Activated CD8-positive, alpha-beta T cell treated with anti-CD3 and anti-CD28 coated beads for 36 hours (primary cell): ENCODE measurements at regions not wholly inside any gene's neighbourhood (a gene's known extent, or its start where the extent isn't known, plus 50 kb on each side); places are given as distances from the start of the nearest gene placed in this dataset.
"Not testable (repeated sequence)": the region's sequence is repeated elsewhere in the genome, so short reads cannot be mapped to it uniquely, and the experiment has no call there.

Experiments used
- ATAC-seq: fragments of 200-7000 bp; cut with Tn5 transposase; one replicate; pipeline ENCODE4 v1.10.0; 2021; ENCODE audit warnings: mild to moderate bottlenecking, moderate library complexity
- CTCF ChIA-PET: fragments of 350-600 bp; sonication (Branson Sonifier 250); formaldehyde crosslinking; loops from one replicate; lab custom pipeline; 2021; ENCODE audit warnings: antibody characterized with exemption; lab: Charles Lee
- POLR2A ChIA-PET: fragments of 350-600 bp; sonication (Branson Sonifier 250); formaldehyde crosslinking; loops from one replicate; lab custom pipeline; 2021; ENCODE audit warnings: antibody characterized with exemption; lab: Charles Lee
- DNase-seq: peaks from one replicate; pipeline ENCODE4 v3.0.0-alpha.2; 2020
- H3K27ac Mint-ChIP-seq: one replicate; pipeline ENCODE4 v1.8.0; 2021; ENCODE audit warnings: mild to moderate bottlenecking, mixed read lengths
- H3K27me3 Mint-ChIP-seq: one replicate; pipeline ENCODE4 v1.8.0; 2021; ENCODE audit warnings: mixed read lengths
- H3K36me3 Mint-ChIP-seq: one replicate; pipeline ENCODE4 v1.8.0; 2021; ENCODE audit warnings: low read depth, mixed read lengths
- H3K4me1 Mint-ChIP-seq: one replicate; pipeline ENCODE4 v1.8.0; 2021; ENCODE audit warnings: low read depth, mixed read lengths
- H3K4me3 Mint-ChIP-seq: one replicate; pipeline ENCODE4 v1.8.0; 2021; ENCODE audit warnings: mild to moderate bottlenecking, moderate library complexity, mixed read lengths
- H3K9me3 Mint-ChIP-seq: one replicate; pipeline ENCODE4 v1.8.0; 2021; ENCODE audit warnings: mixed read lengths
- CTCF ChIP-seq: fragments of 200-600 bp; IDR thresholded peaks from one replicate; pipeline ENCODE4 v1.8.0; 2022; ENCODE audit warnings: antibody characterized with exemption, mild to moderate bottlenecking
- intact Hi-C: fragments of 100-400 bp; cut with micrococcal nuclease; formaldehyde crosslinking; loops from one replicate; pipeline ENCODE4 v1.10.0; 2022

DNA sequence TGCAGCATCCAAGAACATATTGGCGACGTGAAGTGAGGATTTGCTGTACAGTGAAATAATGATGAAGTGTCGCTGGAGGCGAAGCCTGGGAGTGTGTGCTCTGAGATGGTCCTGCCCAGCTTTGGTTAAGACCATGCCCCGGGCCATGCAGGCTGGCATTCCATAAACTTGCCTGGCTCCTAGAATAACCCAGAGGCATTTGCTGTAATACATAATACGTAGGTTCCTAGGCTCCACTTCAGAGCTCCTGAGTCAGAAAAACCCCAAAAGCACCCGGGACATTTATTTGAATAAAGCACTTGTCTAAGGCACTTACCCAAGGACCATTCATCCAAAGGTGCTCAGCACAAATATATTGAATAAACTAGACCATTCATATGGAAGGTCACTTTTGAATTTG is 279.3 kb downstream of the ABCC12 start:
- ChIA-PET POLR2A (no interaction called here), CTCF (no interaction called here)
- Mint-ChIP-seq H3K36me3 (no peaks in the 10 kb centered on the region), H3K27me3 (peaks cover 2% of the 10 kb centered on the region), H3K27ac (no peak overlapping the region), H3K4me3 (no peak overlapping the region), H3K9me3 (no peaks in the 10 kb centered on the region), H3K4me1 (no peaks in the 10 kb centered on the region)
- TF ChIP-seq CTCF = no peak
- no peak for ATAC-seq
- intact Hi-C loops = no loop called here
- DNase-seq = no peak

- TF ChIP-seq CTCF = no peak
- Mint-ChIP-seq H3K4me1 (no peaks in the 10 kb centered on the region), H3K27me3 (peaks cover 2% of the 10 kb centered on the region), H3K36me3 (no peaks in the 10 kb centered on the region), H3K4me3 (no peak overlapping the region), H3K27ac (no peak overlapping the region), H3K9me3 (no peaks in the 10 kb centered on the region)
- DNase-seq = peak; percentile 18
- ATAC-seq = no peak
- POLR2A ChIA-PET = no interaction called here
- CTCF ChIA-PET = no interaction called here
- intact Hi-C loops = no loop called here
Measured at GRCh38 chr16:47873434-47873833, 282.4 kb downstream of the ABCC12 start.

GRCh38 chr16:47872225-47872624 is 283.6 kb downstream of the ABCC12 start:
- H3K9me3 Mint-ChIP-seq = no peaks in the 10 kb centered on the region
- no peaks in the 10 kb centered on the region for H3K4me1 Mint-ChIP-seq
- no peak for TF ChIP-seq CTCF
- no peak overlapping the region for H3K27ac Mint-ChIP-seq
- CTCF ChIA-PET = no interaction called here
- no peaks in the 10 kb centered on the region for H3K36me3 Mint-ChIP-seq
- intact Hi-C loops = no loop called here
- H3K4me3 Mint-ChIP-seq = no peak overlapping the region
- ATAC-seq (no peak), DNase-seq (no peak)
- POLR2A ChIA-PET = no interaction called here
- H3K27me3 Mint-ChIP-seq = peaks cover 2% of the 10 kb centered on the region

- H3K4me3 Mint-ChIP-seq = no peak overlapping the region
- no peak for TF ChIP-seq CTCF
- H3K9me3 Mint-ChIP-seq = no peaks in the 10 kb centered on the region
- ATAC-seq (no peak), DNase-seq (no peak)
- no peaks in the 10 kb centered on the region for H3K36me3 Mint-ChIP-seq
- H3K27ac Mint-ChIP-seq = no peak overlapping the region
- no peaks in the 10 kb centered on the region for H3K4me1 Mint-ChIP-seq
- POLR2A ChIA-PET = no interaction called here
- CTCF ChIA-PET = no interaction called here
- intact Hi-C loops = no loop called here
- H3K27me3 Mint-ChIP-seq = peaks cover 12% of the 10 kb centered on the region
Measured at GRCh38 chr16:47866423-47866822, 289.4 kb downstream of the ABCC12 start.

DNA sequence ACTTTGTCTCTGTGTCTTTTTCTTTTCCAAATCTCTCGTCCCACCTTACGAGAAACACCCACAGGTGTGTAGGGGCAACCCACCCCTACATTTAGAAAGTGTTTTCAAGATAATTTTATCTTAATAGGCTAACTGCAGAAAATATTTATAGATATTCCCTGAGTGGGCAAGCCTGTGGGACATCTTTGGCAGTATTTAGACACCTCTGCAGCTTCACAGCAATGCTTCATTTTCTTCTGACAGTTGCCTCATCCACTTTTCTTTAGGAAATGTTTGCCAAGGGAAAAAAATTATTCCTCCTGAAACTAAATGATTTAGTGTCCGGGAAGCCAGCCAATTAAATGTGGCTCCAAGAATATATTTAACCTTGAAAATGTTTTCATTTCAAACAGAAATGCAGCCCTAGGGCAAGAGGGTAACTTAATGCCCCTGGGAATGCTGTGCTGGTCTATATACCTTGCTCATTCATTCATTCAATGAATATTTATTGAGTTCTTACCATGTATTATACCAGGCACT is 290.4 kb downstream of the ABCC12 start:
- CTCF ChIA-PET = no interaction called here
- no peak for TF ChIP-seq CTCF
- no peak overlapping the region for H3K4me3 Mint-ChIP-seq
- no peaks in the 10 kb centered on the region for H3K4me1 Mint-ChIP-seq
- POLR2A ChIA-PET = no interaction called here
- no peak for ATAC-seq
- H3K27ac Mint-ChIP-seq = no peak overlapping the region
- intact Hi-C loops = no loop called here
- H3K36me3 Mint-ChIP-seq = no peaks in the 10 kb centered on the region
- no peak for DNase-seq
- no peaks in the 10 kb centered on the region for H3K9me3 Mint-ChIP-seq
- H3K27me3 Mint-ChIP-seq = peaks cover 12% of the 10 kb centered on the region

DNA sequence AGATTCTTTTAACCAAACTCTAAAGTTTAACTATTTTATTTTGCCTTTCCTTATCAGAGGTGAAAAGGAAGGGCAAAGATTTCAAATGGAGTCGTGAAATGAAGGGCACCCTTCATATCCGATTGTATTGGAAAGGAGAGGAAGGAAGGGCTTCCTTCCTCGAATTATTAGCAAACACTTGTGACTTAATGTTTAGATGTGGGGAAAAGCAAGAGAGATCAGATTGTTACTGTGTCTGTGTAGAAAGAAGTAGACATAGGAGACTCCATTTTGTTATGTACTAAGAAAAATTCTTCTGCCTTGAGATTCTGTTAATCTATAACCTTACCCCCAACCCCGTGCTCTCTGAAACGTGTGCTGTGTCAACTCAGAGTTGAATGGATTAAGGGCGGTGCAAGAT is 291.5 kb downstream of the ABCC12 start:
- H3K27ac Mint-ChIP-seq, POLR2A ChIA-PET, H3K36me3 Mint-ChIP-seq, H3K4me3 Mint-ChIP-seq, H3K4me1 Mint-ChIP-seq, ATAC-seq, DNase-seq, intact Hi-C loops, H3K9me3 Mint-ChIP-seq, CTCF ChIA-PET: not testable (repeated sequence)
- H3K27me3 Mint-ChIP-seq = peaks cover 12% of the 10 kb centered on the region
